ENCODE measurements at regions not wholly inside any gene's neighbourhood (a gene's known extent, or its start where the extent isn't known, plus 50 kb on each side); places are given as distances from the start of the nearest gene placed in this dataset.

- Histone ChIP-seq H3K4me1 (ENCODE audit: control insufficient read depth, low read length) (no peaks in the 10 kb centered on the region), H4K20me1 (ENCODE audit: control insufficient read depth, insufficient read depth, low read depth, low read length) (no peaks in the 10 kb centered on the region)
Measured at GRCh38 chr15:95644100-95644875, 686.2 kb upstream of the NR2F2 start.

GRCh38 chr15:95645791-95646338 lies 684.6 kb upstream of the NR2F2 start:
- H3K4me1 ChIP-seq (ENCODE audit: control insufficient read depth, low read length): no peaks in the 10 kb centered on the region
- no peaks in the 10 kb centered on the region for H3F3A ChIP-seq (ENCODE audit: control insufficient read depth, insufficient read depth)
- no peaks in the 10 kb centered on the region for H3K36me3 ChIP-seq (ENCODE audit: control insufficient read depth, low read length)
- H3K4me2 ChIP-seq (ENCODE audit: low read length): no peak overlapping the region
- no peaks in the 10 kb centered on the region for H3K9me2 ChIP-seq (replicated peaks; ENCODE audit: control insufficient read depth, low read length)
- no peaks in the 10 kb centered on the region for H3K79me2 ChIP-seq (ENCODE audit: control insufficient read depth, low read length)
- H4K20me1 ChIP-seq (ENCODE audit: control insufficient read depth, insufficient read depth, low read depth, low read length): no peaks in the 10 kb centered on the region
- no peak for TF ChIP-seq EZH2phosphoT487 (IDR thresholded peaks at IDR 0.05; ENCODE audit: borderline replicate concordance, low read length)
- TF ChIP-seq CTCF (IDR thresholded peaks at IDR 0.05; ENCODE audit: low read depth, low read length, poor library complexity, severe bottlenecking): no peak
- no peaks in the 10 kb centered on the region for H3K27me3 ChIP-seq (ENCODE audit: control insufficient read depth, low read length)
- no peak overlapping the region for H3K27ac ChIP-seq (ENCODE audit: low read depth, low read length)
- no peaks in the 10 kb centered on the region for H3K9me3 ChIP-seq (ENCODE audit: control insufficient read depth, insufficient read depth, low read length)
- no peak overlapping the region for H3K4me3 ChIP-seq (ENCODE audit: low read length)

More at GRCh38 chr15:95644100-95644875, 686.2 kb upstream of the NR2F2 start:
- H3K36me3 ChIP-seq (ENCODE audit: control insufficient read depth, low read length): no peaks in the 10 kb centered on the region
- H3K79me2 ChIP-seq (ENCODE audit: control insufficient read depth, low read length): no peaks in the 10 kb centered on the region
- TF ChIP-seq CTCF (IDR thresholded peaks at IDR 0.05; ENCODE audit: low read depth, low read length, poor library complexity, severe bottlenecking): no peak
- TF ChIP-seq EZH2phosphoT487 (IDR thresholded peaks at IDR 0.05; ENCODE audit: borderline replicate concordance, low read length): no peak
- no peaks in the 10 kb centered on the region for H3F3A ChIP-seq (ENCODE audit: control insufficient read depth, insufficient read depth)
- no peak overlapping the region for H3K4me3 ChIP-seq (ENCODE audit: low read length)
- no peaks in the 10 kb centered on the region for H3K27me3 ChIP-seq (ENCODE audit: control insufficient read depth, low read length)
- H3K27ac ChIP-seq (ENCODE audit: low read depth, low read length): no peak overlapping the region
- no peaks in the 10 kb centered on the region for H3K9me3 ChIP-seq (ENCODE audit: control insufficient read depth, insufficient read depth, low read length)
- H3K4me2 ChIP-seq (ENCODE audit: low read length): no peak overlapping the region
- H3K9me2 ChIP-seq (replicated peaks; ENCODE audit: control insufficient read depth, low read length): no peaks in the 10 kb centered on the region

GRCh38 chr15:95646484-95647273 lies 683.8 kb upstream of the NR2F2 start:
- no peaks in the 10 kb centered on the region for H3K36me3 ChIP-seq (ENCODE audit: control insufficient read depth, low read length)
- H3K27me3 ChIP-seq (ENCODE audit: control insufficient read depth, low read length): no peaks in the 10 kb centered on the region
- no peaks in the 10 kb centered on the region for H3K9me3 ChIP-seq (ENCODE audit: control insufficient read depth, insufficient read depth, low read length)
- H3K27ac ChIP-seq (ENCODE audit: low read depth, low read length): no peak overlapping the region
- no peaks in the 10 kb centered on the region for H3K4me1 ChIP-seq (ENCODE audit: control insufficient read depth, low read length)
- no peaks in the 10 kb centered on the region for H3K9me2 ChIP-seq (replicated peaks; ENCODE audit: control insufficient read depth, low read length)
- no peak overlapping the region for H3K4me2 ChIP-seq (ENCODE audit: low read length)
- TF ChIP-seq EZH2phosphoT487 (IDR thresholded peaks at IDR 0.05; ENCODE audit: borderline replicate concordance, low read length) (no peak), CTCF (IDR thresholded peaks at IDR 0.05; ENCODE audit: low read depth, low read length, poor library complexity, severe bottlenecking) (no peak)
- no peaks in the 10 kb centered on the region for H3F3A ChIP-seq (ENCODE audit: control insufficient read depth, insufficient read depth)
- no peaks in the 10 kb centered on the region for H4K20me1 ChIP-seq (ENCODE audit: control insufficient read depth, insufficient read depth, low read depth, low read length)
- H3K79me2 ChIP-seq (ENCODE audit: control insufficient read depth, low read length): no peaks in the 10 kb centered on the region
- H3K4me3 ChIP-seq (ENCODE audit: low read length): no peak overlapping the region

Data from DOHH2 (cell line).